ENCODE measurements at regions not wholly inside any gene's neighbourhood (a gene's known extent, or its start where the extent isn't known, plus 50 kb on each side); places are given as distances from the start of the nearest gene placed in this dataset.

GRCh38 chr12:46669720-46670119 lies 156.1 kb downstream of the SLC38A4 start:
- TF ChIP-seq CTCF (IDR thresholded peaks at IDR 0.05) (no peak), POLR2A (IDR thresholded peaks at IDR 0.05) (no peak)

All from body of pancreas (tissue), 4 donors.